Lower lobe of right lung (tissue), 2 donors: ENCODE measurements at regions not wholly inside any gene's neighbourhood (a gene's known extent, or its start where the extent isn't known, plus 50 kb on each side); places are given as distances from the start of the nearest gene placed in this dataset.

Experiments used
- ATAC-seq, 2 donors: fragments of 200-7000 bp; cut with Tn5 transposase; one replicate each; pipeline ENCODE4 v1.9.1; 2020 to 2022; ENCODE audit warnings: mild to moderate bottlenecking in 2 of 2, moderate library complexity in 2 of 2
- DNase-seq: peaks from one replicate; pipeline ENCODE4 v3.0.0-alpha.2; 2020
- H3K27ac ChIP-seq: fragments of 200-600 bp; one replicate; pipeline ENCODE4 v1.8.0; 2022
- H3K27me3 ChIP-seq: fragments of 200-600 bp; one replicate; pipeline ENCODE4 v1.8.0; 2022; ENCODE audit warnings: low read depth
- H3K36me3 ChIP-seq: fragments of 200-600 bp; one replicate; pipeline ENCODE4 v1.8.0; 2022; ENCODE audit warnings: mild to moderate bottlenecking
- H3K4me1 ChIP-seq: fragments of 200-600 bp; one replicate; pipeline ENCODE4 v1.8.0; 2022
- H3K4me3 ChIP-seq: fragments of 200-600 bp; one replicate; pipeline ENCODE4 v1.8.0; 2022; ENCODE audit warnings: mild to moderate bottlenecking
- H3K9me3 ChIP-seq: fragments of 200-600 bp; one replicate; pipeline ENCODE4 v1.8.0; 2022
- CTCF ChIP-seq: fragments of 200-600 bp; IDR thresholded peaks from one replicate; pipeline ENCODE4 v1.8.0; 2022; ENCODE audit warnings: antibody characterized with exemption, mild to moderate bottlenecking
- intact Hi-C: fragments of 100-400 bp; cut with DNase I; formaldehyde crosslinking; loops from one replicate; pipeline ENCODE4 v1.11.0; 2022
- donor health status: DM: no; HTN: yes; CAD: no; lungs with severe emphysema.

GRCh38 chr1:69504730-69505252 is 62.9 kb upstream of the LRRC7 start:
- Histone ChIP-seq H3K4me3 (no peak overlapping the region), H3K4me1 (no peaks in the 10 kb centered on the region), H3K27me3 (no peaks in the 10 kb centered on the region), H3K9me3 (no peaks in the 10 kb centered on the region), H3K36me3 (no peaks in the 10 kb centered on the region), H3K27ac (no peak overlapping the region)
- TF ChIP-seq CTCF: no peak
- intact Hi-C loops: no loop called here
- no peak for DNase-seq
- no peak for ATAC-seq

GRCh38 chr1:69506311-69506710 is 61.4 kb upstream of the LRRC7 start:
- intact Hi-C loops: no loop called here
- ATAC-seq: no peak
- Histone ChIP-seq H3K36me3 (no peaks in the 10 kb centered on the region), H3K27ac (no peak overlapping the region), H3K4me1 (no peaks in the 10 kb centered on the region), H3K27me3 (no peaks in the 10 kb centered on the region), H3K9me3 (no peaks in the 10 kb centered on the region), H3K4me3 (no peak overlapping the region)
- DNase-seq: no peak
- TF ChIP-seq CTCF: no peak

GRCh38 chr1:69506721-69507120 is 61.0 kb upstream of the LRRC7 start:
- Histone ChIP-seq H3K27me3 (no peaks in the 10 kb centered on the region), H3K4me3 (no peak overlapping the region), H3K4me1 (no peaks in the 10 kb centered on the region), H3K27ac (no peak overlapping the region), H3K9me3 (no peaks in the 10 kb centered on the region), H3K36me3 (no peaks in the 10 kb centered on the region)
- TF ChIP-seq CTCF: no peak
- intact Hi-C loops: no loop called here
- ATAC-seq (no peak), DNase-seq (no peak)

- Histone ChIP-seq H3K9me3 (no peaks in the 10 kb centered on the region), H3K27ac (no peak overlapping the region), H3K4me1 (no peaks in the 10 kb centered on the region), H3K36me3 (no peaks in the 10 kb centered on the region), H3K27me3 (no peaks in the 10 kb centered on the region), H3K4me3 (no peak overlapping the region)
- no peak for DNase-seq
- intact Hi-C loops: no loop called here
- ATAC-seq: no peak
- no peak for TF ChIP-seq CTCF
Observed at GRCh38 chr1:69510026-69510425, 57.7 kb upstream of the LRRC7 start.

- Histone ChIP-seq H3K9me3 (no peaks in the 10 kb centered on the region), H3K27me3 (no peaks in the 10 kb centered on the region)
- no peak for TF ChIP-seq CTCF
Observed at GRCh38 chr1:69511426-69512192, 56.1 kb upstream of the LRRC7 start.

More at GRCh38 chr1:69511426-69512192, 56.1 kb upstream of the LRRC7 start:
- intact Hi-C loops: no loop called here
- Histone ChIP-seq H3K4me3 (no peak overlapping the region), H3K4me1 (no peaks in the 10 kb centered on the region), H3K36me3 (no peaks in the 10 kb centered on the region), H3K27ac (no peak overlapping the region)
- no peak for ATAC-seq
- DNase-seq: no peak
